HEK293 (cell line): ENCODE measurements at regions not wholly inside any gene's neighbourhood (a gene's known extent, or its start where the extent isn't known, plus 50 kb on each side); places are given as distances from the start of the nearest gene placed in this dataset.

Source experiments
- CTCF ChIA-PET: fragments of 350-600 bp; formaldehyde crosslinking; extraction: SDS; loops from one replicate; lab custom pipeline; 2021; ENCODE audit warnings: antibody characterized with exemption; lab: Yijun Ruan, JAX
- POLR2A ChIA-PET: fragments of 300-600 bp; formaldehyde crosslinking; extraction: SDS; loops from one replicate; lab custom pipeline; 2020; ENCODE audit warnings: antibody characterized with exemption, inconsistent platforms; lab: Yijun Ruan, JAX
- H3K27ac ChIP-seq: fragments of 200-500 bp; sonication (Bioruptor generic); 2 replicates; pipeline ENCODE4 v1.5.1; 2014; ENCODE audit warnings: low read depth, low read length, control low read depth, inconsistent platforms; ENCODE audit errors: extremely low read depth
- H3K36me3 ChIP-seq, 2 experiments: fragments of 200-500 bp in 1 of 2; sonication (Bioruptor generic) in 1 of 2; 1 replicate in 1 of 2; 2 replicates in 1 of 2; pipeline ENCODE4 v1.5.1; 2014 to 2017; ENCODE audit warnings: inconsistent platforms in 2 of 2, low read length in 2 of 2; ENCODE audit not compliant: control insufficient read depth in 2 of 2, insufficient read depth in 1 of 2
- H3K4me1 ChIP-seq: fragments of 200-500 bp; sonication (Bioruptor generic); 2 replicates; pipeline ENCODE4 v1.5.1; 2014; ENCODE audit warnings: mild to moderate bottlenecking, low read length, inconsistent platforms; ENCODE audit not compliant: control insufficient read depth, insufficient read depth
- H3K4me3 ChIP-seq: 2 replicates; pipeline ENCODE4 v1.5.1; 2011; ENCODE audit warnings: low read depth, mild to moderate bottlenecking, control low read depth, low read length, moderate library complexity
- H3K9me3 ChIP-seq: fragments of 200-500 bp; sonication (Bioruptor generic); 2 replicates; pipeline ENCODE4 v1.5.1; 2014; ENCODE audit warnings: low read depth, low read length, inconsistent platforms; ENCODE audit not compliant: control insufficient read depth, insufficient read depth
- HOXD13 ChIP-seq: sonication (generic); formaldehyde crosslinking; IDR thresholded peaks from 2 replicates; pipeline ENCODE4 v1.8.0; 2022; ENCODE audit warnings: missing genetic modification reagents, borderline replicate concordance
- KLF17 ChIP-seq: fragments of 450-650 bp; formaldehyde crosslinking; IDR thresholded peaks from 2 replicates; pipeline ENCODE4 v1.5.1; 2016; ENCODE audit warnings: missing biosample characterization, missing genetic modification characterization
- PRDM1 ChIP-seq: fragments of 450-650 bp; formaldehyde crosslinking; IDR thresholded peaks from 2 replicates; pipeline ENCODE4; 2016; ENCODE audit warnings: missing biosample characterization, missing genetic modification characterization
- SALL2 ChIP-seq: fragments of 450-650 bp; formaldehyde crosslinking; IDR thresholded peaks from 2 replicates; pipeline ENCODE4 v1.5.0; 2017; ENCODE audit warnings: missing biosample characterization, mild to moderate bottlenecking, missing genetic modification characterization, borderline replicate concordance
- TCF7L2 ChIP-seq: IDR thresholded peaks from 2 replicates; pipeline ENCODE4 v1.6.1; 2011; ENCODE audit warnings: low read depth, mild to moderate bottlenecking, inconsistent platforms, low read length, moderate library complexity, borderline replicate concordance
- ZBTB20 ChIP-seq: fragments of 450-650 bp; formaldehyde crosslinking; IDR thresholded peaks from 2 replicates; pipeline ENCODE4 v1.5.1; 2016; ENCODE audit warnings: missing biosample characterization, missing genetic modification characterization
- ZBTB26 ChIP-seq: fragments of 450-650 bp; formaldehyde crosslinking; optimal IDR thresholded peaks from 2 replicates; pipeline ENCODE3; 2016; ENCODE audit warnings: missing biosample characterization, mild to moderate bottlenecking, missing genetic modification characterization
- ZBTB7A ChIP-seq: fragments of 450-650 bp; formaldehyde crosslinking; IDR thresholded peaks from 2 replicates; pipeline ENCODE4 v1.5.1; 2016; ENCODE audit warnings: low read depth, missing biosample characterization, missing genetic modification characterization
- ZBTB8A ChIP-seq: fragments of 450-650 bp; formaldehyde crosslinking; IDR thresholded peaks from 2 replicates; pipeline ENCODE4 v1.5.1; 2016; ENCODE audit warnings: missing biosample characterization, missing genetic modification characterization
- ZFP3 ChIP-seq: fragments of 450-650 bp; formaldehyde crosslinking; IDR thresholded peaks from 2 replicates; pipeline ENCODE4 v1.5.1; 2016; ENCODE audit warnings: low read depth, missing biosample characterization, missing genetic modification characterization
- ZFP41 ChIP-seq: fragments of 450-650 bp; formaldehyde crosslinking; IDR thresholded peaks from 2 replicates; pipeline ENCODE4 v1.5.1; 2016; ENCODE audit warnings: missing biosample characterization, missing genetic modification characterization, borderline replicate concordance
- ZNF146 ChIP-seq: fragments of 450-650 bp; formaldehyde crosslinking; IDR thresholded peaks from 2 replicates; pipeline ENCODE4 v1.5.1; 2016; ENCODE audit warnings: missing biosample characterization, missing genetic modification characterization
- ZNF169 ChIP-seq: fragments of 450-650 bp; formaldehyde crosslinking; IDR thresholded peaks from 2 replicates; pipeline ENCODE4 v1.5.1; 2016; ENCODE audit warnings: missing biosample characterization, missing genetic modification characterization
- ZNF174 ChIP-seq: fragments of 450-650 bp; formaldehyde crosslinking; IDR thresholded peaks from 2 replicates; pipeline ENCODE4 v1.5.0; 2017; ENCODE audit warnings: missing biosample characterization, mild to moderate bottlenecking, missing genetic modification characterization
- ZNF19 ChIP-seq: fragments of 450-650 bp; formaldehyde crosslinking; IDR thresholded peaks from 2 replicates; pipeline ENCODE4; 2016; ENCODE audit warnings: missing biosample characterization, missing genetic modification characterization, low read depth
- ZNF223 ChIP-seq: fragments of 450-650 bp; formaldehyde crosslinking; IDR thresholded peaks from 2 replicates; pipeline ENCODE4 v1.5.1; 2016; ENCODE audit warnings: missing biosample characterization, missing genetic modification characterization
- ZNF280C ChIP-seq: fragments of 450-650 bp; formaldehyde crosslinking; IDR thresholded peaks from 2 replicates; pipeline ENCODE4 v1.5.1; 2016; ENCODE audit warnings: missing biosample characterization, missing genetic modification characterization
- ZNF341 ChIP-seq: fragments of 450-650 bp; formaldehyde crosslinking; IDR thresholded peaks from 2 replicates; pipeline ENCODE4; 2016; ENCODE audit warnings: low read depth, missing biosample characterization, missing genetic modification characterization
- ZNF354C ChIP-seq: fragments of 450-650 bp; formaldehyde crosslinking; IDR thresholded peaks from 2 replicates; pipeline ENCODE4 v1.5.1; 2016; ENCODE audit warnings: missing biosample characterization, missing genetic modification characterization, low read depth, borderline replicate concordance
- ZNF366 ChIP-seq: fragments of 450-650 bp; formaldehyde crosslinking; conservative IDR thresholded peaks from 2 replicates; pipeline ENCODE4 v1.5.1; 2016; ENCODE audit warnings: missing biosample characterization, missing genetic modification characterization
- ZNF398 ChIP-seq: fragments of 450-650 bp; formaldehyde crosslinking; IDR thresholded peaks from 2 replicates; pipeline ENCODE4 v1.5.1; 2017; ENCODE audit warnings: missing biosample characterization, missing genetic modification characterization
- ZNF521 ChIP-seq: fragments of 450-650 bp; formaldehyde crosslinking; IDR thresholded peaks from 2 replicates; pipeline ENCODE4 v1.5.1; 2017; ENCODE audit warnings: missing biosample characterization, mild to moderate bottlenecking, missing genetic modification characterization
- ZNF600 ChIP-seq: fragments of 450-650 bp; formaldehyde crosslinking; IDR thresholded peaks from 2 replicates; pipeline ENCODE4 v1.5.1; 2016; ENCODE audit warnings: missing biosample characterization, missing genetic modification characterization
- ZNF621 ChIP-seq: fragments of 450-650 bp; formaldehyde crosslinking; IDR thresholded peaks from 2 replicates; pipeline ENCODE4 v1.5.1; 2017; ENCODE audit warnings: missing biosample characterization, missing genetic modification characterization
- ZNF785 ChIP-seq: fragments of 450-650 bp; formaldehyde crosslinking; IDR thresholded peaks from 2 replicates; pipeline ENCODE4 v1.5.1; 2016; ENCODE audit warnings: missing biosample characterization, missing genetic modification characterization
- ZNF792 ChIP-seq: fragments of 450-650 bp; formaldehyde crosslinking; IDR thresholded peaks from 2 replicates; pipeline ENCODE4 v1.5.1; 2016; ENCODE audit warnings: missing biosample characterization, missing genetic modification characterization
- ZSCAN23 ChIP-seq: fragments of 450-650 bp; formaldehyde crosslinking; IDR thresholded peaks from 2 replicates; pipeline ENCODE4 v1.5.1; 2016; ENCODE audit warnings: missing biosample characterization, missing genetic modification characterization
- ZXDB ChIP-seq: fragments of 450-650 bp; formaldehyde crosslinking; IDR thresholded peaks from 2 replicates; pipeline ENCODE4 v1.5.1; 2016; ENCODE audit warnings: missing biosample characterization, missing genetic modification characterization

GRCh38 chr18:64614446-64614845 lies 465.6 kb upstream of the LINC00305 start (continued):
- TF ChIP-seq ZNF366 (tag by site-specific recombination), result no peak

- CTCF ChIA-PET, result no interaction called here
- no peak for TF ChIP-seq ZBTB7A (tag by site-specific recombination)
- no peak for TF ChIP-seq ZBTB26 (tag by site-specific recombination)
- no peak for TF ChIP-seq ZFP3 (tag by site-specific recombination)
- TF ChIP-seq ZNF280C (tag by site-specific recombination), result no peak
- TF ChIP-seq ZNF785 (tag by site-specific recombination), result no peak
- TF ChIP-seq ZFP41, result no peak
- TF ChIP-seq ZNF19 (tag by site-specific recombination), result no peak
- no peak for TF ChIP-seq ZNF354C
- TF ChIP-seq ZNF600 (tag by site-specific recombination), result no peak
- TF ChIP-seq HOXD13 (CRISPR knock-in tag), result no peak
- TF ChIP-seq ZNF398 (tag by site-specific recombination), result no peak
- TF ChIP-seq ZBTB8A (tag by site-specific recombination), result no peak
- no peak for TF ChIP-seq ZXDB (tag by site-specific recombination)
- TF ChIP-seq ZNF621 (tag by site-specific recombination), result no peak
- TF ChIP-seq ZNF792 (tag by site-specific recombination), result no peak
- no peak for TF ChIP-seq ZNF223
- TF ChIP-seq, all 188 proteins: peak for 0
- POLR2A ChIA-PET, result no interaction called here
- Histone ChIP-seq H3K4me1 (no peaks in the 10 kb centered on the region), H3K27ac (no peak overlapping the region), H3K4me3 (no peak overlapping the region), H3K9me3 (no peaks in the 10 kb centered on the region), H3K36me3 (no peaks in the 10 kb centered on the region)
Observed at GRCh38 chr18:64592246-64592645, 443.4 kb upstream of the LINC00305 start.

GRCh38 chr18:64589000-64589399 lies 440.1 kb upstream of the LINC00305 start:
- no peak overlapping the region for H3K4me3 ChIP-seq
- POLR2A ChIA-PET, result no interaction called here
- CTCF ChIA-PET, result no interaction called here

More at GRCh38 chr18:64589000-64589399, 440.1 kb upstream of the LINC00305 start:
- no peaks in the 10 kb centered on the region for H3K4me1 ChIP-seq
- TF ChIP-seq ZSCAN23 (tag by site-specific recombination) (no peak), TCF7L2 (no peak), ZBTB20 (no peak), ZNF174 (tag by site-specific recombination) (no peak), ZNF785 (tag by site-specific recombination) (no peak), PRDM1 (tag by site-specific recombination) (no peak), ZNF169 (tag by site-specific recombination) (no peak), ZNF341 (tag by site-specific recombination) (no peak), KLF17 (no peak), ZNF146 (tag by site-specific recombination) (no peak), SALL2 (no peak), ZBTB7A (tag by site-specific recombination) (no peak), ZNF521 (tag by site-specific recombination) (no peak)
- H3K27ac ChIP-seq, result no peak overlapping the region
- no peaks in the 10 kb centered on the region for H3K36me3 ChIP-seq
- H3K9me3 ChIP-seq, result no peaks in the 10 kb centered on the region
